H9 (cell line): ENCODE measurements at regions not wholly inside any gene's neighbourhood (a gene's known extent, or its start where the extent isn't known, plus 50 kb on each side); places are given as distances from the start of the nearest gene placed in this dataset.

Experiments
- DNase-seq: peaks from one replicate; pipeline ENCODE4 v3.0.0-alpha.2; 2017
- H2AFZ ChIP-seq: one replicate; pipeline ENCODE4 v1.6.1; 2013; ENCODE audit warnings: mild to moderate bottlenecking, low read length, control low read depth, moderate library complexity
- H2AK5ac ChIP-seq: 2 replicates; pipeline ENCODE4 v1.6.1; 2013; ENCODE audit warnings: low read length, control low read depth, mixed read lengths; ENCODE audit not compliant: insufficient read length
- H2BK120ac ChIP-seq: one replicate; pipeline ENCODE4 v1.6.1; 2013; ENCODE audit warnings: low read depth, mild to moderate bottlenecking, low read length, control low read depth, inconsistent platforms; ENCODE audit not compliant: poor library complexity, severe bottlenecking
- H2BK12ac ChIP-seq: 2 replicates; pipeline ENCODE4 v1.6.1; 2013; ENCODE audit warnings: low read length, control low read depth, mixed read lengths, low read depth; ENCODE audit not compliant: insufficient read length
- H2BK15ac ChIP-seq: 2 replicates; pipeline ENCODE4 v1.6.1; 2013; ENCODE audit warnings: low read depth, low read length, control low read depth
- H2BK20ac ChIP-seq: one replicate; pipeline ENCODE4 v1.6.1; 2013; ENCODE audit warnings: low read depth, mild to moderate bottlenecking, low read length, control low read depth, inconsistent platforms; ENCODE audit not compliant: poor library complexity, severe bottlenecking
- H2BK5ac ChIP-seq: 2 replicates; pipeline ENCODE4 v1.6.1; 2013; ENCODE audit warnings: low read length, control low read depth, mixed read lengths; ENCODE audit not compliant: insufficient read length
- H3K14ac ChIP-seq: 2 replicates; pipeline ENCODE4 v1.6.1; 2013; ENCODE audit warnings: low read length, control low read depth; ENCODE audit not compliant: insufficient read depth
- H3K18ac ChIP-seq: 2 replicates; pipeline ENCODE4 v1.6.1; 2013; ENCODE audit warnings: low read depth, mild to moderate bottlenecking, mixed read lengths, low read length, control low read depth; ENCODE audit not compliant: insufficient read length
- H3K23ac ChIP-seq: 2 replicates; pipeline ENCODE4 v1.6.1; 2013; ENCODE audit warnings: low read length, control low read depth, mixed read lengths, low read depth; ENCODE audit not compliant: insufficient read length
- H3K23me2 ChIP-seq: 2 replicates; pipeline ENCODE4 v1.6.1; 2013; ENCODE audit warnings: low read depth, mild to moderate bottlenecking, mixed read lengths, low read length, control low read depth; ENCODE audit not compliant: insufficient read length, poor library complexity, severe bottlenecking
- H3K27ac ChIP-seq: 2 replicates; pipeline ENCODE4 v1.5.1; 2013; ENCODE audit warnings: low read length, control low read depth, mixed read lengths, low read depth; ENCODE audit not compliant: insufficient read length
- H3K27me3 ChIP-seq: 2 replicates; pipeline ENCODE4 v1.6.1; 2013; ENCODE audit warnings: low read length, control low read depth, inconsistent platforms; ENCODE audit not compliant: insufficient read depth
- H3K4ac ChIP-seq: 2 replicates; pipeline ENCODE4 v1.6.1; 2013; ENCODE audit warnings: low read depth, mild to moderate bottlenecking, control low read depth, inconsistent platforms, low read length, moderate library complexity
- H3K4me1 ChIP-seq: 2 replicates; pipeline ENCODE4 v1.6.1; 2013; ENCODE audit warnings: low read length, control low read depth, inconsistent platforms; ENCODE audit not compliant: insufficient read depth
- H3K4me2 ChIP-seq: 2 replicates; pipeline ENCODE4 v1.6.1; 2013; ENCODE audit warnings: low read length, control low read depth, mixed read lengths; ENCODE audit not compliant: insufficient read length, insufficient read depth
- H3K56ac ChIP-seq: 2 replicates; pipeline ENCODE4 v1.6.1; 2013; ENCODE audit warnings: low read depth, mild to moderate bottlenecking, mixed read lengths, low read length, control low read depth; ENCODE audit not compliant: insufficient read length
- H3K79me1 ChIP-seq: 2 replicates; pipeline ENCODE4 v1.6.1; 2013; ENCODE audit warnings: low read depth, mild to moderate bottlenecking, moderate library complexity, low read length, control low read depth, inconsistent platforms; ENCODE audit not compliant: insufficient read depth, poor library complexity, severe bottlenecking
- H3K79me2 ChIP-seq: 2 replicates; pipeline ENCODE4 v1.6.1; 2013; ENCODE audit warnings: low read length, control low read depth, inconsistent platforms; ENCODE audit not compliant: insufficient read depth
- H3K9ac ChIP-seq: 2 replicates; pipeline ENCODE4 v1.6.1; 2013; ENCODE audit warnings: low read length, control low read depth, mixed read lengths; ENCODE audit not compliant: insufficient read length; ENCODE audit errors: extremely low read depth
- H3K9me3 ChIP-seq: one replicate; pipeline ENCODE4 v1.6.1; 2013; ENCODE audit warnings: low read depth, low read length, inconsistent platforms; ENCODE audit not compliant: control insufficient read depth
- H3T11ph ChIP-seq: one replicate; pipeline ENCODE4 v1.6.1; 2013; ENCODE audit warnings: mild to moderate bottlenecking, low read length, control low read depth, inconsistent platforms
- H4K20me1 ChIP-seq: one replicate; pipeline ENCODE4 v1.6.1; 2013; ENCODE audit not compliant: control insufficient read depth, insufficient read length, insufficient read depth
- H4K5ac ChIP-seq: 2 replicates; pipeline ENCODE4 v1.6.1; 2013; ENCODE audit warnings: low read depth, mild to moderate bottlenecking, mixed read lengths, low read length, control low read depth; ENCODE audit not compliant: insufficient read length
- H4K8ac ChIP-seq: replicated peaks from 2 replicates; pipeline ENCODE4 v1.6.1; 2013; ENCODE audit warnings: low read length, control low read depth, mixed read lengths, low read depth; ENCODE audit not compliant: insufficient read length
- H4K91ac ChIP-seq: 2 replicates; pipeline ENCODE4 v1.6.1; 2013; ENCODE audit warnings: low read depth, mild to moderate bottlenecking, moderate library complexity, mixed read lengths, low read length, control low read depth; ENCODE audit not compliant: insufficient read length
- H3K27ac Mint-ChIP-seq, 3 experiments: 2 replicates in 2 of 3; 3 replicates in 1 of 3; pipeline ENCODE4 v1.8.0; 2020 to 2021; ENCODE audit warnings: mixed read lengths in 3 of 3, mild to moderate bottlenecking in 1 of 3, moderate library complexity in 1 of 3
- H3K27me3 Mint-ChIP-seq: 2 replicates; pipeline ENCODE4 v1.8.0; 2021; ENCODE audit warnings: low read depth, mild to moderate bottlenecking, moderate library complexity, mixed read lengths
- H3K36me3 Mint-ChIP-seq, 3 experiments: 2 replicates in 2 of 3; 3 replicates in 1 of 3; pipeline ENCODE4 v1.8.0; 2020 to 2021; ENCODE audit warnings: low read depth in 3 of 3, mixed read lengths in 3 of 3; ENCODE audit not compliant: insufficient read depth in 1 of 3
- H3K4me1 Mint-ChIP-seq, 2 experiments: 2 replicates each; pipeline ENCODE4 v1.8.0; 2020; ENCODE audit warnings: mixed read lengths in 2 of 2
- H3K4me3 Mint-ChIP-seq, 2 experiments: 2 replicates in 1 of 2; 3 replicates in 1 of 2; pipeline ENCODE4 v1.8.0; 2020 to 2021; ENCODE audit warnings: mild to moderate bottlenecking in 2 of 2, mixed read lengths in 2 of 2, moderate library complexity in 1 of 2
- H3K9me3 Mint-ChIP-seq, 2 experiments: 2 replicates in 1 of 2; 3 replicates in 1 of 2; pipeline ENCODE4 v1.8.0; 2020; ENCODE audit warnings: mild to moderate bottlenecking in 2 of 2, mixed read lengths in 2 of 2, moderate library complexity in 1 of 2
- WGBS: extraction: QIAGEN DNeasy Blood & Tissue Kit; methylation state at CpG from one replicate; pipeline ENCODE4 v1.1.7; 2013; ENCODE audit warnings: missing lambda C conversion rate, low lambda C conversion rate, mixed read lengths; ENCODE audit not compliant: insufficient read length; ENCODE audit errors: extremely low coverage; 5-methylcytosine and 5-hydroxymethylcytosine counted together
- TF ChIP-seq, protein P1 (sequence below): fragments of 200-600 bp; sonication (generic); conservative IDR thresholded peaks from 3 replicates; pipeline ENCODE4 v1.8.0; 2021; ENCODE audit warnings: antibody characterized with exemption, mild to moderate bottlenecking

DNA sequence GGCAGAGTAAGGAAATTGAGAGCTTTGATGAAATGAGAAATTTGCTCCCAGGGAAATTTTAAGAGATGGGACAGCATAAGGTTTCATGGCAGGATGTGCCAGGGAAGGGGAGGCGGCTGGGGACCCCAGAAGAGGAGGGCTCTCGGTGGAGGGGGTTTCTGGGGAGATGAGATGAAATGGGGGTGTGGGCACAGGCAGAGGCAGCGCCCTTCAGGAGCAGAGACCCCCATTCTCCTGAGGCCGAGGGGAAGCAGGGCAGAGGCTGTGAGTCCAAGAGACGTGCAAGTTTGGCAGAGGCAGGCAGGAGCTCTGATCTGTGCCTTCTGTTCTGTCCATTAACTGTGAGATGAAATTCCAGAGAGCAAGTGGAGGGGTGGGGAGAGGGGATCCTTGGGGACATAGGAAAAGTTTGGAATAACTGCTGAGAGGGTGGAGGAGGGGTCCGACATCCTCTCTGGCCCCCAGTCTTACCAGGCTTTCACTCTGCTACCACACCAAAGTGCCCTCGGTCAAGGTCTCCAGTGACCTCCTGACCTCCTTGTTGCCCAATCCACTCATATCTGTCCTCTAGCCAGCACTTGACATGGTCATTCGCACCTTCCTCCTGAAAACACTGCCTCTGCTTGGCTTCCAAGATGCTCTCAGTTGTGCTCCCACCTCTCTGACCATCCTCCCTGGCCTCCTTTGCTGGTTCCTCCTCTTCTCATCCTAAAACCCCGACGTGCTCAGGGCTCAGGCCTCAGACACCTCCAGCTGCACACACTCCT is 108.1 kb upstream of the MVB12B start:
- Histone ChIP-seq H3K9ac (no peak overlapping the region), H2AFZ (no peak overlapping the region)
- peaks cover 4 to 5% of the 10 kb centered on the region in 2 experiments for H3K4me1 Mint-ChIP-seq

More for the DNA sequence above, 108.1 kb upstream of the MVB12B start:
- no peaks in the 10 kb centered on the region for H3K79me1 ChIP-seq
- no peaks in the 10 kb centered on the region for H3K4me1 ChIP-seq
- H4K5ac ChIP-seq, result no peak overlapping the region
- no peak overlapping the region for H4K91ac ChIP-seq
- H3K27me3 ChIP-seq, result no peaks in the 10 kb centered on the region
- peak; percentile 10 for DNase-seq
- H4K20me1 ChIP-seq, result no peaks in the 10 kb centered on the region
- H3K56ac ChIP-seq, result no peak overlapping the region
- H3K79me2 ChIP-seq, result no peaks in the 10 kb centered on the region
- H3K23me2 ChIP-seq, result no peaks in the 10 kb centered on the region
- Mint-ChIP-seq H3K27me3 (peaks cover 9% of the 10 kb centered on the region), H3K4me3 (no peak overlapping the region), H3K36me3 (peaks cover 2 to 15% (median 3%) of the 10 kb centered on the region in 3 experiments; a peak in 3 of 7 replicates), H3K9me3 (peaks cover 8 to 18% of the 10 kb centered on the region in 2 experiments; a peak in 3 of 5 replicates), H3K27ac (no peak overlapping the region; a peak in 1 of 7 replicates)
- TF ChIP-seq, protein P1, sequence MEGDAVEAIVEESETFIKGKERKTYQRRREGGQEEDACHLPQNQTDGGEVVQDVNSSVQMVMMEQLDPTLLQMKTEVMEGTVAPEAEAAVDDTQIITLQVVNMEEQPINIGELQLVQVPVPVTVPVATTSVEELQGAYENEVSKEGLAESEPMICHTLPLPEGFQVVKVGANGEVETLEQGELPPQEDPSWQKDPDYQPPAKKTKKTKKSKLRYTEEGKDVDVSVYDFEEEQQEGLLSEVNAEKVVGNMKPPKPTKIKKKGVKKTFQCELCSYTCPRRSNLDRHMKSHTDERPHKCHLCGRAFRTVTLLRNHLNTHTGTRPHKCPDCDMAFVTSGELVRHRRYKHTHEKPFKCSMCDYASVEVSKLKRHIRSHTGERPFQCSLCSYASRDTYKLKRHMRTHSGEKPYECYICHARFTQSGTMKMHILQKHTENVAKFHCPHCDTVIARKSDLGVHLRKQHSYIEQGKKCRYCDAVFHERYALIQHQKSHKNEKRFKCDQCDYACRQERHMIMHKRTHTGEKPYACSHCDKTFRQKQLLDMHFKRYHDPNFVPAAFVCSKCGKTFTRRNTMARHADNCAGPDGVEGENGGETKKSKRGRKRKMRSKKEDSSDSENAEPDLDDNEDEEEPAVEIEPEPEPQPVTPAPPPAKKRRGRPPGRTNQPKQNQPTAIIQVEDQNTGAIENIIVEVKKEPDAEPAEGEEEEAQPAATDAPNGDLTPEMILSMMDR, result no peak
- no peak overlapping the region for H2BK120ac ChIP-seq
- no peak overlapping the region for H2BK20ac ChIP-seq
- no peak overlapping the region for H4K8ac ChIP-seq
- H2BK12ac ChIP-seq, result no peak overlapping the region
- H3K4me2 ChIP-seq, result no peak overlapping the region
- WGBS, result no CpG with 5 or more reads among the region's 10 CpGs
- no peak overlapping the region for H3T11ph ChIP-seq
- H2AK5ac ChIP-seq, result no peak overlapping the region
- no peak overlapping the region for H3K23ac ChIP-seq
- H3K9me3 ChIP-seq, result no peaks in the 10 kb centered on the region
- no peak overlapping the region for H3K4ac ChIP-seq
- no peak overlapping the region for H3K14ac ChIP-seq
- H2BK15ac ChIP-seq, result no peak overlapping the region
- no peak overlapping the region for H2BK5ac ChIP-seq
- H3K18ac ChIP-seq, result no peak overlapping the region
- H3K27ac ChIP-seq, result no peak overlapping the region
